ENCODE measurements at regions not wholly inside any gene's neighbourhood (a gene's known extent, or its start where the extent isn't known, plus 50 kb on each side); places are given as distances from the start of the nearest gene placed in this dataset.

- Histone ChIP-seq H3K4me3 (ENCODE audit: low read length) (no peak overlapping the region), H3K36me3 (ENCODE audit: control insufficient read depth, insufficient read depth, low read length) (no peaks in the 10 kb centered on the region), H3K27me3 (ENCODE audit: control insufficient read depth, insufficient read depth, low read length) (no peaks in the 10 kb centered on the region), H3K9ac (ENCODE audit: low read length) (no peak overlapping the region), H3K4me1 (ENCODE audit: control insufficient read depth, insufficient read depth, low read length) (no peaks in the 10 kb centered on the region), H3K27ac (ENCODE audit: low read depth, low read length) (no peak overlapping the region)
Measured at GRCh38 chr14:101504096-101504948, 57.0 kb upstream of the DIO3 start.

GRCh38 chr14:101505236-101505970, 55.9 kb upstream of the DIO3 start:
- H3K27ac ChIP-seq (ENCODE audit: low read depth, low read length), result no peak overlapping the region
- no peaks in the 10 kb centered on the region for H3K4me1 ChIP-seq (ENCODE audit: control insufficient read depth, insufficient read depth, low read length)
- no peaks in the 10 kb centered on the region for H3K27me3 ChIP-seq (ENCODE audit: control insufficient read depth, insufficient read depth, low read length)
- no peaks in the 10 kb centered on the region for H3K36me3 ChIP-seq (ENCODE audit: control insufficient read depth, insufficient read depth, low read length)
- no peak overlapping the region for H3K9ac ChIP-seq (ENCODE audit: low read length)
- no peak overlapping the region for H3K4me3 ChIP-seq (ENCODE audit: low read length)

GRCh38 chr14:101506211-101506925, 54.9 kb upstream of the DIO3 start:
- H3K27ac ChIP-seq (ENCODE audit: low read depth, low read length), result no peak overlapping the region
- no peaks in the 10 kb centered on the region for H3K27me3 ChIP-seq (ENCODE audit: control insufficient read depth, insufficient read depth, low read length)
- no peaks in the 10 kb centered on the region for H3K4me1 ChIP-seq (ENCODE audit: control insufficient read depth, insufficient read depth, low read length)
- H3K36me3 ChIP-seq (ENCODE audit: control insufficient read depth, insufficient read depth, low read length), result no peaks in the 10 kb centered on the region
- no peak overlapping the region for H3K9ac ChIP-seq (ENCODE audit: low read length)
- H3K4me3 ChIP-seq (ENCODE audit: low read length), result no peak overlapping the region

- Histone ChIP-seq H3K27ac (ENCODE audit: low read depth, low read length) (no peak overlapping the region), H3K9ac (ENCODE audit: low read length) (no peak overlapping the region)
Measured at GRCh38 chr14:101506926-101507835, 54.1 kb upstream of the DIO3 start.

GRCh38 chr14:101507836-101508150, 53.5 kb upstream of the DIO3 start:
- H3K27me3 ChIP-seq (ENCODE audit: control insufficient read depth, insufficient read depth, low read length), result no peaks in the 10 kb centered on the region
- no peak overlapping the region for H3K27ac ChIP-seq (ENCODE audit: low read depth, low read length)
- no peak overlapping the region for H3K9ac ChIP-seq (ENCODE audit: low read length)
- no peaks in the 10 kb centered on the region for H3K4me1 ChIP-seq (ENCODE audit: control insufficient read depth, insufficient read depth, low read length)
- no peaks in the 10 kb centered on the region for H3K36me3 ChIP-seq (ENCODE audit: control insufficient read depth, insufficient read depth, low read length)
- H3K4me3 ChIP-seq (ENCODE audit: low read length), result no peak overlapping the region

More at GRCh38 chr14:101506926-101507835, 54.1 kb upstream of the DIO3 start:
- Histone ChIP-seq H3K36me3 (ENCODE audit: control insufficient read depth, insufficient read depth, low read length) (no peaks in the 10 kb centered on the region), H3K27me3 (ENCODE audit: control insufficient read depth, insufficient read depth, low read length) (no peaks in the 10 kb centered on the region), H3K4me3 (ENCODE audit: low read length) (no peak overlapping the region), H3K4me1 (ENCODE audit: control insufficient read depth, insufficient read depth, low read length) (no peaks in the 10 kb centered on the region)

- H3K4me1 ChIP-seq (ENCODE audit: control insufficient read depth, insufficient read depth, low read length), result no peaks in the 10 kb centered on the region
- H3K4me3 ChIP-seq (ENCODE audit: low read length), result no peak overlapping the region
- no peak overlapping the region for H3K9ac ChIP-seq (ENCODE audit: low read length)
- no peaks in the 10 kb centered on the region for H3K27me3 ChIP-seq (ENCODE audit: control insufficient read depth, insufficient read depth, low read length)
- H3K36me3 ChIP-seq (ENCODE audit: control insufficient read depth, insufficient read depth, low read length), result no peaks in the 10 kb centered on the region
- no peak overlapping the region for H3K27ac ChIP-seq (ENCODE audit: low read depth, low read length)
Measured at GRCh38 chr14:101508196-101508947, 52.9 kb upstream of the DIO3 start.

- H3K36me3 ChIP-seq (ENCODE audit: control insufficient read depth, insufficient read depth, low read length), result no peaks in the 10 kb centered on the region
- H3K4me3 ChIP-seq (ENCODE audit: low read length), result no peak overlapping the region
- no peak overlapping the region for H3K27ac ChIP-seq (ENCODE audit: low read depth, low read length)
- no peaks in the 10 kb centered on the region for H3K4me1 ChIP-seq (ENCODE audit: control insufficient read depth, insufficient read depth, low read length)
- no peak overlapping the region for H3K9ac ChIP-seq (ENCODE audit: low read length)
- no peaks in the 10 kb centered on the region for H3K27me3 ChIP-seq (ENCODE audit: control insufficient read depth, insufficient read depth, low read length)
Measured at GRCh38 chr14:101508948-101509729, 52.2 kb upstream of the DIO3 start.

GRCh38 chr14:101509730-101510371, 51.4 kb upstream of the DIO3 start:
- Histone ChIP-seq H3K4me3 (ENCODE audit: low read length) (no peak overlapping the region), H3K27ac (ENCODE audit: low read depth, low read length) (no peak overlapping the region), H3K36me3 (ENCODE audit: control insufficient read depth, insufficient read depth, low read length) (no peaks in the 10 kb centered on the region), H3K27me3 (ENCODE audit: control insufficient read depth, insufficient read depth, low read length) (no peaks in the 10 kb centered on the region), H3K4me1 (ENCODE audit: control insufficient read depth, insufficient read depth, low read length) (no peaks in the 10 kb centered on the region), H3K9ac (ENCODE audit: low read length) (no peak overlapping the region)

- Histone ChIP-seq H3K4me3 (ENCODE audit: low read length) (no peak overlapping the region), H3K4me1 (ENCODE audit: control insufficient read depth, insufficient read depth, low read length) (no peaks in the 10 kb centered on the region), H3K27ac (ENCODE audit: low read depth, low read length) (no peak overlapping the region), H3K36me3 (ENCODE audit: control insufficient read depth, insufficient read depth, low read length) (no peaks in the 10 kb centered on the region), H3K27me3 (ENCODE audit: control insufficient read depth, insufficient read depth, low read length) (no peaks in the 10 kb centered on the region), H3K9ac (ENCODE audit: low read length) (no peak overlapping the region)
Measured at GRCh38 chr14:101511199-101511598, 50.1 kb upstream of the DIO3 start.
